ENCODE measurements at regions not wholly inside any gene's neighbourhood (a gene's known extent, or its start where the extent isn't known, plus 50 kb on each side); places are given as distances from the start of the nearest gene placed in this dataset.
A peak's percentile ranks its signal among the peaks of the same experiment; 100 is the strongest.

- no peak for DNase-seq (ENCODE audit: low spot score)
Measured at GRCh38 chr1:185645686-185646085, 88.5 kb upstream of the HMCN1 start.

- peak; percentile 27 for DNase-seq (ENCODE audit: low spot score)
Measured at GRCh38 chr1:185645162-185645640, 89.0 kb upstream of the HMCN1 start.

GRCh38 chr1:185644531-185644930 lies 89.7 kb upstream of the HMCN1 start:
- no peak for DNase-seq (ENCODE audit: low spot score)

- no peak for DNase-seq (ENCODE audit: low spot score)
Measured at GRCh38 chr1:185636848-185637247, 97.3 kb upstream of the HMCN1 start.

- no peak for DNase-seq (ENCODE audit: low spot score)
Measured at GRCh38 chr1:185634704-185635103, 99.5 kb upstream of the HMCN1 start.

- peak; percentile 75 for DNase-seq (ENCODE audit: low spot score)
Measured at GRCh38 chr1:185632659-185633423, 101.3 kb upstream of the HMCN1 start.

GRCh38 chr1:185631843-185632242 lies 102.3 kb upstream of the HMCN1 start:
- DNase-seq (ENCODE audit: low spot score), result no peak

- no peak for DNase-seq (ENCODE audit: low spot score)
Measured at GRCh38 chr1:185627761-185628501, 106.3 kb upstream of the HMCN1 start.

GRCh38 chr1:185627171-185627570 lies 107.0 kb upstream of the HMCN1 start:
- no peak for DNase-seq (ENCODE audit: low spot score)

GRCh38 chr1:185626344-185626743 lies 107.8 kb upstream of the HMCN1 start:
- DNase-seq (ENCODE audit: low spot score), result no peak

- no peak for DNase-seq (ENCODE audit: low spot score)
Measured at GRCh38 chr1:185610954-185611353, 123.2 kb upstream of the HMCN1 start.

GRCh38 chr1:185608177-185608576 lies 126.0 kb upstream of the HMCN1 start:
- no peak for DNase-seq (ENCODE audit: low spot score)

GRCh38 chr1:185603158-185603557 lies 131.0 kb upstream of the HMCN1 start:
- DNase-seq (ENCODE audit: low spot score), result no peak

- DNase-seq (ENCODE audit: low spot score), result no peak
Measured at GRCh38 chr1:185601189-185601588, 133.0 kb upstream of the HMCN1 start.

- no peak for DNase-seq (ENCODE audit: low spot score)
Measured at GRCh38 chr1:185600641-185601040, 133.6 kb upstream of the HMCN1 start.

- DNase-seq (ENCODE audit: low spot score), result no peak
Measured at GRCh38 chr1:185598332-185598731, 135.9 kb upstream of the HMCN1 start.

- DNase-seq (ENCODE audit: low spot score), result peak; percentile 59
Measured at GRCh38 chr1:185595835-185596667, 138.1 kb upstream of the HMCN1 start.

- no peak for DNase-seq (ENCODE audit: low spot score)
Measured at GRCh38 chr1:185594786-185595410, 139.3 kb upstream of the HMCN1 start.

GRCh38 chr1:185593271-185593670 lies 140.9 kb upstream of the HMCN1 start:
- no peak for DNase-seq (ENCODE audit: low spot score)

GRCh38 chr1:185585770-185586169 lies 148.4 kb upstream of the HMCN1 start:
- no peak for DNase-seq (ENCODE audit: low spot score)

- DNase-seq (ENCODE audit: low spot score), result peak; percentile 13
Measured at GRCh38 chr1:185581961-185582725, 152.0 kb upstream of the HMCN1 start.

Data from GM03348 (cell line).